Thyroid gland (tissue), 4 donors: ENCODE measurements at regions not wholly inside any gene's neighbourhood (a gene's known extent, or its start where the extent isn't known, plus 50 kb on each side); places are given as distances from the start of the nearest gene placed in this dataset.

Experiments used
- DNase-seq, 2 donors: peaks; one replicate each; pipeline ENCODE4 v3.0.0-alpha.2; 2019
- H3K27ac ChIP-seq, 3 donors: fragments of 200-600 bp; sonication (generic); 1 replicate in 2 of 3; 2 replicates in 1 of 3; pipeline ENCODE4 v1.5.1; 2016 to 2019; ENCODE audit warnings: mild to moderate bottlenecking in 1 of 3, moderate library complexity in 1 of 3
- H3K27me3 ChIP-seq: fragments of 200-600 bp; sonication (generic); one replicate; pipeline ENCODE4 v1.5.1; 2019
- H3K36me3 ChIP-seq, 2 donors: fragments of 200-600 bp; sonication (generic); one replicate each; pipeline ENCODE4 v1.5.1; 2016 to 2019
- H3K4me1 ChIP-seq, 2 donors: fragments of 200-600 bp; sonication (generic); one replicate each; pipeline ENCODE4 v1.5.1; 2017 to 2019
- H3K4me3 ChIP-seq, 3 donors: fragments of 200-600 bp; sonication (generic); replicated peaks in 1 of 3; 1 replicate in 2 of 3; 2 replicates in 1 of 3; pipeline ENCODE4 v1.5.1; 2016; ENCODE audit warnings: mild to moderate bottlenecking in 1 of 3
- H3K9me3 ChIP-seq: fragments of 200-600 bp; sonication (generic); one replicate; pipeline ENCODE4 v1.5.1; 2017
- CTCF ChIP-seq, 6 experiments: fragments of 200-600 bp in 3 of 6; fragments of 450-650 bp in 3 of 6; sonication (generic) in 3 of 6; IDR thresholded peaks; one replicate each; pipeline ENCODE4 v1.5.1; 2016 to 2019; ENCODE audit warnings: antibody characterized with exemption in 6 of 6, mild to moderate bottlenecking in 2 of 6, inconsistent platforms in 1 of 6, moderate library complexity in 1 of 6
- POLR2A ChIP-seq, 2 donors: fragments of 450-650 bp; IDR thresholded peaks; one replicate each; pipeline ENCODE4 v1.6.1; 2017; ENCODE audit warnings: antibody characterized with exemption in 2 of 2, mild to moderate bottlenecking in 2 of 2, moderate library complexity in 1 of 2
- WGBS, 2 donors: methylation state at CpG; one replicate each; pipeline ENCODE4 v1.1.5; 2017; 5-methylcytosine and 5-hydroxymethylcytosine counted together
- intact Hi-C: fragments of 100-400 bp; cut with DNase I; formaldehyde crosslinking; loops from one replicate; pipeline ENCODE4 v1.15.1; 2023

DNA sequence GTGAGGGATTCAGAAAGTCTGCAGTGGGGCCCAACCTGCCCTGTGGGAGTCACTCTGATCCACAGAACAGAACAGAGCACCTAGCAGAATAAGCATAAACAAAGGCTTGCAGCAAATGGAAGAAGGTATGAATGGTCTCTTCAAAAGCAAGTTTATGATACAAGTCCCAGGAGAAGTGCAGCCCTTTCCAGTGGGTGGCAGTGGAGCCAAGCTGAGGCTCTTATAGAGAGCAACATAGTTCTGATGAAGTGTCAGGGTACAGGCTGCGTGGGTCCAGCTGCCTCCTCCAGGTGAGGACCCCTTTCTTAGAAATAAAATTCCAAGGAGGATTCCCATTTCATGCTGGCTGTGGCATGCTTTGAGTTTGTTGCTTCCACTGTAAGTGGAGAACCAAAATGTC, 88.8 kb upstream of the PAK3 start:
- H3K27me3 ChIP-seq, result no peaks in the 10 kb centered on the region
- H3K27ac ChIP-seq, result no peak overlapping the region
- no peak for TF ChIP-seq CTCF (IDR thresholded peaks at IDR 0.05)
- TF ChIP-seq POLR2A (IDR thresholded peaks at IDR 0.05), result no peak
- intact Hi-C loops, result no loop called here
- no peaks in the 10 kb centered on the region for H3K9me3 ChIP-seq
- 100% methylated on average over 1 of the region's 1 CpG; no CpG with 5 or more reads in 1 of the 2 donors for WGBS, 2 donors
- H3K4me3 ChIP-seq, result no peak overlapping the region
- DNase-seq, result no peak
- no peaks in the 10 kb centered on the region for H3K36me3 ChIP-seq
- H3K4me1 ChIP-seq, result no peaks in the 10 kb centered on the region

GRCh38 chrX:111006116-111006515, 89.9 kb upstream of the PAK3 start:
- no peaks in the 10 kb centered on the region for H3K27me3 ChIP-seq
- intact Hi-C loops, result no loop called here
- no peak for TF ChIP-seq CTCF (IDR thresholded peaks at IDR 0.05)
- TF ChIP-seq POLR2A (IDR thresholded peaks at IDR 0.05), result no peak
- no peak for DNase-seq
- H3K27ac ChIP-seq, result no peak overlapping the region
- H3K4me1 ChIP-seq, result no peaks in the 10 kb centered on the region
- 81 to 88% methylated on average over 2 of the region's 2 CpGs for WGBS, 2 donors
- no peak overlapping the region for H3K4me3 ChIP-seq
- no peaks in the 10 kb centered on the region for H3K9me3 ChIP-seq
- no peaks in the 10 kb centered on the region for H3K36me3 ChIP-seq

DNA sequence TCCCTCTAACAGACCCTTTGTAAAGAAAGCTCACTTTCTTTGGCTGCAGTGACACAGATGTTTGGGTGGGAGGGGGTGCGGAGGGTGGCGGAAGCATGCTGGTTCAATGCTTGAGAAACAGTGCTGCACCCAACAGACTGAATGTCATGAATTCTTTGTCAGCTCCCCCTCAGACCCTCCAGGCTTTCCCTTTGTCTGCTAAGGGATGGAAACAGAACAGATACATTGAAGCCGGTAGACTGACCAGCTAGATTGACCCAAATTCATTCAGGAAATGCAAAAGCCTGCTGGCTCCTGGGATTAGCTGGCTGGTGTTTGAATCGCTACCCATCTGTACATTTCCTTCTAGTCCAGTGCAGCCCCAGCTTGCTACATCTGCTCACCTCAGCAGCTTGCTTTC, 90.8 kb upstream of the PAK3 start:
- Histone ChIP-seq H3K27ac (no peak overlapping the region), H3K27me3 (no peaks in the 10 kb centered on the region), H3K4me1 (no peaks in the 10 kb centered on the region), H3K36me3 (no peaks in the 10 kb centered on the region), H3K9me3 (no peaks in the 10 kb centered on the region), H3K4me3 (no peak overlapping the region)
- no peak for DNase-seq
- 93% methylated on average over 4 of the region's 4 CpGs for WGBS, 2 donors
- intact Hi-C loops, result no loop called here
- no peak for TF ChIP-seq POLR2A (IDR thresholded peaks at IDR 0.05)
- no peak for TF ChIP-seq CTCF (IDR thresholded peaks at IDR 0.05)

GRCh38 chrX:111003118-111003517, 92.9 kb upstream of the PAK3 start:
- no peak for DNase-seq
- Histone ChIP-seq H3K4me1 (no peaks in the 10 kb centered on the region), H3K9me3 (no peaks in the 10 kb centered on the region), H3K27me3 (no peaks in the 10 kb centered on the region), H3K4me3 (no peak overlapping the region), H3K36me3 (no peaks in the 10 kb centered on the region), H3K27ac (no peak overlapping the region)
- no peak for TF ChIP-seq POLR2A (IDR thresholded peaks at IDR 0.05)
- TF ChIP-seq CTCF (IDR thresholded peaks at IDR 0.05), result no peak
- intact Hi-C loops, result no loop called here
- 75 to 90% methylated on average over 2 to 3 of the region's 4 CpGs for WGBS, 2 donors

- Histone ChIP-seq H3K9me3 (no peaks in the 10 kb centered on the region), H3K4me1 (no peaks in the 10 kb centered on the region), H3K27ac (no peak overlapping the region), H3K27me3 (no peaks in the 10 kb centered on the region), H3K36me3 (no peaks in the 10 kb centered on the region), H3K4me3 (no peak overlapping the region)
- DNase-seq, result peak; percentile 7 to 10
- TF ChIP-seq CTCF (IDR thresholded peaks at IDR 0.05), result peak in 4 of 6 experiments; percentile 10 to 40 (median 20)
- TF ChIP-seq POLR2A (IDR thresholded peaks at IDR 0.05), result no peak
- intact Hi-C loops, result no loop called here
- 12 to 25% methylated on average over 8 of the region's 8 CpGs for WGBS, 2 donors
Measured at GRCh38 chrX:110992611-110993010, 103.4 kb upstream of the PAK3 start.
